Keratinocyte (primary cell): ENCODE measurements at regions not wholly inside any gene's neighbourhood (a gene's known extent, or its start where the extent isn't known, plus 50 kb on each side); places are given as distances from the start of the nearest gene placed in this dataset.

Experiments used
- DNase-seq: peaks from one replicate; pipeline ENCODE4 v3.0.0-alpha.2; 2011; ENCODE audit warnings: low read depth, missing footprints, low spot score
- FAIRE-seq: peaks from 2 replicates; lab custom pipeline; 2011; peaks lifted over from hg19 to GRCh38; lab: Jason Lieb, UNC
- H2AFZ ChIP-seq: 2 replicates; pipeline ENCODE4 v1.6.0; 2012; ENCODE audit warnings: low read length, control low read depth, inconsistent platforms; ENCODE audit not compliant: control insufficient read depth
- H3K27ac ChIP-seq: 2 replicates; pipeline ENCODE4 v1.5.1; 2011; ENCODE audit warnings: low read length; ENCODE audit not compliant: control insufficient read depth, insufficient read depth
- H3K27me3 ChIP-seq: 3 replicates; pipeline ENCODE4 v1.6.0; 2011; ENCODE audit warnings: low read length; ENCODE audit not compliant: control insufficient read depth, insufficient read depth; ENCODE audit errors: extremely low read depth
- H3K36me3 ChIP-seq, 2 experiments: 2 replicates in 1 of 2; 3 replicates in 1 of 2; pipeline ENCODE4 v1.5.1; 2011; ENCODE audit warnings: low read length in 2 of 2, mild to moderate bottlenecking in 1 of 2; ENCODE audit not compliant: control insufficient read depth in 2 of 2, insufficient read depth in 2 of 2; ENCODE audit errors: extremely low read depth in 1 of 2
- H3K4me1 ChIP-seq: 3 replicates; pipeline ENCODE4 v1.5.1; 2011; ENCODE audit warnings: low read length; ENCODE audit not compliant: control insufficient read depth, insufficient read depth; ENCODE audit errors: extremely low read depth
- H3K4me2 ChIP-seq: 3 replicates; pipeline ENCODE4 v1.6.0; 2011; ENCODE audit warnings: low read depth, low read length; ENCODE audit not compliant: control insufficient read depth, insufficient read depth; ENCODE audit errors: extremely low read depth
- H3K4me3 ChIP-seq, 3 experiments: fragments of 200-600 bp in 1 of 3; sonication (generic) in 1 of 3; 2 replicates in 2 of 3; 3 replicates in 1 of 3; pipeline ENCODE4 v1.5.1; 2011 to 2016; ENCODE audit warnings: low read length in 3 of 3, mild to moderate bottlenecking in 3 of 3, control low read depth in 2 of 3, inconsistent platforms in 1 of 3, low read depth in 1 of 3, mixed read lengths in 1 of 3, mixed run types in 1 of 3, moderate library complexity in 1 of 3; ENCODE audit not compliant: control insufficient read depth in 2 of 3, insufficient read depth in 2 of 3; ENCODE audit errors: extremely low read depth in 1 of 3
- H3K79me2 ChIP-seq: 2 replicates; pipeline ENCODE4 v1.6.0; 2012; ENCODE audit warnings: low read length; ENCODE audit not compliant: control insufficient read depth, insufficient read depth
- H3K9ac ChIP-seq: 3 replicates; pipeline ENCODE4 v1.6.0; 2011; ENCODE audit warnings: low read length; ENCODE audit not compliant: control insufficient read depth, insufficient read depth; ENCODE audit errors: extremely low read depth
- H3K9me1 ChIP-seq: 3 replicates; pipeline ENCODE4 v1.6.0; 2011; ENCODE audit warnings: low read length; ENCODE audit not compliant: control insufficient read depth, insufficient read depth; ENCODE audit errors: extremely low read depth
- H3K9me3 ChIP-seq: 2 replicates; pipeline ENCODE4 v1.5.1; 2012; ENCODE audit warnings: low read depth, low read length; ENCODE audit not compliant: control insufficient read depth
- H4K20me1 ChIP-seq: 3 replicates; pipeline ENCODE4 v1.6.0; 2011; ENCODE audit warnings: low read length; ENCODE audit not compliant: control insufficient read depth, insufficient read depth; ENCODE audit errors: extremely low read depth
- CTCF ChIP-seq, 3 experiments: IDR thresholded peaks in 1 of 3; conservative IDR thresholded peaks in 1 of 3; optimal IDR thresholded peaks in 1 of 3; 2 replicates in 2 of 3; 3 replicates in 1 of 3; pipeline versions ENCODE3 to v1.5.1; 2011; ENCODE audit warnings: low read length in 3 of 3, mild to moderate bottlenecking in 3 of 3, moderate library complexity in 2 of 3, control low read depth in 1 of 3, inconsistent platforms in 1 of 3; ENCODE audit not compliant: insufficient read depth in 2 of 3; ENCODE audit errors: extremely low read depth in 1 of 3
- EZH2 ChIP-seq: IDR thresholded peaks from one replicate; pipeline ENCODE4 v1.6.1; 2012; ENCODE audit warnings: inconsistent platforms, mild to moderate bottlenecking, low read length, moderate library complexity
- dilution Hi-C: fragments of 300-500 bp; cut with MboI; formaldehyde crosslinking; loops from one replicate; pipeline ENCODE4 v1.7.0; 2020; ENCODE audit warnings: low sequenced_read_pairs; ENCODE audit not compliant: extremely low pct_ligation_motif_present

DNA sequence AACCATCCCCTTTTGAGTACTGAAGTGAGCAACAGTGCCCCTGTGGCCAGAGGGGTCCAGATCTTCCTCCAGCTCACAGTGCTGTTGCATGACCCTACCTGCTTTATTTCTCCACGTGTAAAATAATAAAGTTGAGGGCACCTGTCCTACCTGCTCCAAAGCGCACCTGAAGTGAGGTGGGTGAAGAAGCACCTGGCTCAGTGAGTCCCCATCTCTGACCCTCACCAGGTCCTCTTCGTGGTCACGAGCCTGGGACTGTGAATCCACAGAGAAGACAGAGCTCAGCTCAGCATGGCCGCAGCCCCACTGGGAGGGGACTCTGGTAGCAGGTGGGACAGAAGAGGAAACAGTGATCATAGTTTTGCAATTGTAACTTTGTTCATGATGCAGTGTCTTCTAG is 976.7 kb upstream of the TMEM132C start:
- Histone ChIP-seq H3K4me2 (no peak overlapping the region), H3K4me1 (peaks cover 6% of the 10 kb centered on the region), H3K36me3 (no peaks in the 10 kb centered on the region), H3K27ac (no peak overlapping the region), H3K27me3 (no peaks in the 10 kb centered on the region), H3K79me2 (no peaks in the 10 kb centered on the region), H2AFZ (no peak overlapping the region), H4K20me1 (no peaks in the 10 kb centered on the region), H3K9me1 (no peaks in the 10 kb centered on the region), H3K4me3 (no peak overlapping the region), H3K9me3 (no peaks in the 10 kb centered on the region), H3K9ac (no peak overlapping the region)
- dilution Hi-C loops = no loop called here
- TF ChIP-seq EZH2 = no peak
- no peak for TF ChIP-seq CTCF (optimal IDR thresholded peaks at IDR 0.05 in 1 of 3, IDR thresholded peaks at IDR 0.05 in 1 of 3, conservative IDR thresholded peaks at IDR 0.05 in 1 of 3; ENCODE audit: extremely low read depth in 1 of 3, insufficient read depth in 2 of 3, low read length in 3 of 3)
- no peak for FAIRE-seq
- no peak for DNase-seq

DNA sequence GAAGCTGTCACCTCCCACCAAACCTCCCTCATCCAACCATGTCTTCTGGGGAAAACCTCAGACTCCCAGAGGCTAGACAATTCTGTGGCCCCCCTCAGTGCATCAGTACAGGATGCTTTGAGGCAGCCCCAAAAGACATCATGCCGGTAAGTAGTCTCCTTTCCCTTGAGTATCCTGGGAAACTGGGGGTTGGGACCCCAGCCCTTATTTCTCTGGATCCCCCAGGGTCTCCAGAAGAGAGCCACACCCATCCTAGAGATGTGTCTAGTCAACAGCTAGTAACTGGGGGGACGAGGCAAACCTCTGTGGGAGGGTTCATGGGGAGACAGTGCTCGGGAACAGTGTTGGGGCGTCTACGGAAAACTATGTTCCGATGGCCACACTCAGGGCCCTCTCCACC is 974.2 kb upstream of the TMEM132C start:
- Histone ChIP-seq H3K4me3 (no peak overlapping the region), H3K4me2 (no peak overlapping the region), H3K79me2 (no peaks in the 10 kb centered on the region), H3K27ac (no peak overlapping the region), H2AFZ (no peak overlapping the region), H3K9me3 (no peaks in the 10 kb centered on the region), H3K9me1 (no peaks in the 10 kb centered on the region), H3K36me3 (no peaks in the 10 kb centered on the region), H3K9ac (no peak overlapping the region), H3K27me3 (no peaks in the 10 kb centered on the region), H4K20me1 (no peaks in the 10 kb centered on the region), H3K4me1 (no peaks in the 10 kb centered on the region)
- FAIRE-seq (no peak), DNase-seq (no peak)
- TF ChIP-seq EZH2 (no peak), CTCF (optimal IDR thresholded peaks at IDR 0.05 in 1 of 3, IDR thresholded peaks at IDR 0.05 in 1 of 3, conservative IDR thresholded peaks at IDR 0.05 in 1 of 3; ENCODE audit: extremely low read depth in 1 of 3, insufficient read depth in 2 of 3, low read length in 3 of 3) (no peak)
- dilution Hi-C loops = no loop called here
